ENCODE measurements at regions not wholly inside any gene's neighbourhood (a gene's known extent, or its start where the extent isn't known, plus 50 kb on each side); places are given as distances from the start of the nearest gene placed in this dataset.

GRCh38 chr10:84798312-84798711 lies 469.9 kb downstream of the CCSER2 start:
- no peak for DNase-seq (ENCODE audit: extremely low spot score)
- Histone ChIP-seq H3K9me3 (no peaks in the 10 kb centered on the region), H3K4me1 (no peaks in the 10 kb centered on the region), H3K36me3 (no peaks in the 10 kb centered on the region), H3K27me3 (peaks cover 0 to 13% (median 0%) of the 10 kb centered on the region in 4 donors), H3K27ac (replicated peaks in 1 of 4) (no peak overlapping the region), H3K4me3 (no peak overlapping the region)
- intact Hi-C loops (cut with DNase I), result no loop called here
- TF ChIP-seq CTCF (IDR thresholded peaks at IDR 0.05) (no peak), POLR2A (IDR thresholded peaks at IDR 0.05; ENCODE audit: low read depth) (no peak), EP300 (IDR thresholded peaks at IDR 0.05) (no peak), POLR2AphosphoS5 (IDR thresholded peaks at IDR 0.05) (no peak)
- 77% methylated on average over 5 of the region's 5 CpGs for WGBS

- no peak overlapping the region for H3K4me3 ChIP-seq
- no peaks in the 10 kb centered on the region for H3K36me3 ChIP-seq
- H3K27me3 ChIP-seq, result peaks cover 0 to 13% (median 0%) of the 10 kb centered on the region in 4 donors
- intact Hi-C loops (cut with DNase I), result no loop called here
- 63% methylated on average over 1 of the region's 2 CpGs for WGBS
- no peaks in the 10 kb centered on the region for H3K9me3 ChIP-seq
- no peak overlapping the region for H3K27ac ChIP-seq (replicated peaks in 1 of 4)
- H3K4me1 ChIP-seq, result no peaks in the 10 kb centered on the region
- DNase-seq (ENCODE audit: extremely low spot score), result no peak
- no peak for TF ChIP-seq POLR2A (IDR thresholded peaks at IDR 0.05; ENCODE audit: low read depth)
- no peak for TF ChIP-seq CTCF (IDR thresholded peaks at IDR 0.05)
- TF ChIP-seq POLR2AphosphoS5 (IDR thresholded peaks at IDR 0.05), result no peak
- no peak for TF ChIP-seq EP300 (IDR thresholded peaks at IDR 0.05)
Observed at GRCh38 chr10:84801156-84801555, 472.8 kb downstream of the CCSER2 start.

- Histone ChIP-seq H3K27ac (replicated peaks in 1 of 4) (no peak overlapping the region), H3K4me3 (no peak overlapping the region), H3K36me3 (no peaks in the 10 kb centered on the region), H3K9me3 (no peaks in the 10 kb centered on the region), H3K27me3 (peaks cover 0 to 13% (median 0%) of the 10 kb centered on the region in 4 donors), H3K4me1 (no peaks in the 10 kb centered on the region)
- no peak for DNase-seq (ENCODE audit: extremely low spot score)
- 49% methylated on average over 3 of the region's 3 CpGs for WGBS
- TF ChIP-seq EP300 (IDR thresholded peaks at IDR 0.05) (no peak), POLR2A (IDR thresholded peaks at IDR 0.05; ENCODE audit: low read depth) (no peak), CTCF (IDR thresholded peaks at IDR 0.05) (no peak), POLR2AphosphoS5 (IDR thresholded peaks at IDR 0.05) (no peak)
- intact Hi-C loops (cut with DNase I), result no loop called here
Observed at GRCh38 chr10:84801916-84802315, 473.5 kb downstream of the CCSER2 start.

GRCh38 chr10:84805149-84805548 lies 476.8 kb downstream of the CCSER2 start:
- Histone ChIP-seq H3K27me3 (peaks cover 0 to 9% (median 0%) of the 10 kb centered on the region in 4 donors), H3K36me3 (no peaks in the 10 kb centered on the region), H3K27ac (replicated peaks in 1 of 4) (no peak overlapping the region), H3K4me3 (no peak overlapping the region), H3K4me1 (no peaks in the 10 kb centered on the region), H3K9me3 (no peaks in the 10 kb centered on the region)
- no peak for DNase-seq (ENCODE audit: extremely low spot score)
- 37% methylated on average over 2 of the region's 2 CpGs for WGBS
- intact Hi-C loops (cut with DNase I), result no loop called here
- no peak for TF ChIP-seq POLR2AphosphoS5 (IDR thresholded peaks at IDR 0.05)
- no peak for TF ChIP-seq EP300 (IDR thresholded peaks at IDR 0.05)
- TF ChIP-seq POLR2A (IDR thresholded peaks at IDR 0.05; ENCODE audit: low read depth), result no peak
- no peak for TF ChIP-seq CTCF (IDR thresholded peaks at IDR 0.05)

- Histone ChIP-seq H3K27ac (replicated peaks in 1 of 4) (no peak overlapping the region), H3K4me3 (no peak overlapping the region), H3K4me1 (peaks cover 0 to 4% (median 2%) of the 10 kb centered on the region in 4 donors), H3K9me3 (no peaks in the 10 kb centered on the region), H3K36me3 (no peaks in the 10 kb centered on the region), H3K27me3 (no peaks in the 10 kb centered on the region)
- DNase-seq (ENCODE audit: extremely low spot score), result no peak
- TF ChIP-seq POLR2A (IDR thresholded peaks at IDR 0.05; ENCODE audit: low read depth), result no peak
- TF ChIP-seq EP300 (IDR thresholded peaks at IDR 0.05), result no peak
- no peak for TF ChIP-seq POLR2AphosphoS5 (IDR thresholded peaks at IDR 0.05)
- no peak for TF ChIP-seq CTCF (IDR thresholded peaks at IDR 0.05)
- intact Hi-C loops (cut with DNase I), result no loop called here
- WGBS, result 48% methylated on average over 5 of the region's 5 CpGs
Observed at GRCh38 chr10:84811113-84811512, 482.7 kb downstream of the CCSER2 start.
